ENCODE measurements at regions not wholly inside any gene's neighbourhood (a gene's known extent, or its start where the extent isn't known, plus 50 kb on each side); places are given as distances from the start of the nearest gene placed in this dataset.
"Not testable (repeated sequence)": the region's sequence is repeated elsewhere in the genome, so short reads cannot be mapped to it uniquely, and the experiment has no call there.

DNA sequence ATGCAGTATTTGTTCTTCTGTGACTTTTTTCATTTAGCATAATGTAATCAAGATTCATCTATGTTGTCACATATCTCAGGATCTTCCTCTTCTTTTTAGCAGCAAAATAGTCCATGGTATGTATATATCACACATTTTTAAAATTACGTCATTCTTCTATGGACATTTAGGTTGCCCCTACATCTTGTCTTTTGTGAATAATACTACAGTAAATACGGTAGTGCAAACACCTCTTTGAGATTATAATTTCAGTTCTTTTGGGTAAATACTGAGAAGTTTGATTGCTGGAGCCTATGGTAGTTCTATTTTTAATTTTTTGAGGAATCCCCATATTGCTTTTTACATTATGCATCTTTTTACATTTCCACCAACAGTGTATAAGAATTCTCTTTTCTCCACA is 1174.9 kb downstream of the NSUN3 start:
- DNase-seq (ENCODE audit: low read depth) = no peak

DNA sequence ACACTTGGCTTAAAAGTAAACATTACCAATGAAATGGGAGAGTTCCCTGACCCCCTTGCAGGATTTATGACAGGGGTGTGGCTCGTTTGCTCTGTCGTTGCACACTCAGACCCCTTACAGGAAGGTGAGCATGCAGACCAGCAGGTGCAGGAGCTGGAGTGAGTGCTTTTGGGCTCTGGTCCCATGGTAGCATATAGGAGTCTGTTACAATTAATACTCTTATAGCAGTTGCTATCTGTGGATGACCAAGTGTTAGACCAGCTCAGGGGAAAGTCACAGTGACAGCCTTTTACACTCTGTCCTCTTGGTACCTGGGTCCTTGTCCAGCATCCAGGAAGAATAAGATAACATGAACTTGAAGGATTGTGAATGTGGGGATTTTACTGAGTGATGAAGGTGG is 1177.5 kb downstream of the NSUN3 start:
- TF ChIP-seq, protein P1, sequence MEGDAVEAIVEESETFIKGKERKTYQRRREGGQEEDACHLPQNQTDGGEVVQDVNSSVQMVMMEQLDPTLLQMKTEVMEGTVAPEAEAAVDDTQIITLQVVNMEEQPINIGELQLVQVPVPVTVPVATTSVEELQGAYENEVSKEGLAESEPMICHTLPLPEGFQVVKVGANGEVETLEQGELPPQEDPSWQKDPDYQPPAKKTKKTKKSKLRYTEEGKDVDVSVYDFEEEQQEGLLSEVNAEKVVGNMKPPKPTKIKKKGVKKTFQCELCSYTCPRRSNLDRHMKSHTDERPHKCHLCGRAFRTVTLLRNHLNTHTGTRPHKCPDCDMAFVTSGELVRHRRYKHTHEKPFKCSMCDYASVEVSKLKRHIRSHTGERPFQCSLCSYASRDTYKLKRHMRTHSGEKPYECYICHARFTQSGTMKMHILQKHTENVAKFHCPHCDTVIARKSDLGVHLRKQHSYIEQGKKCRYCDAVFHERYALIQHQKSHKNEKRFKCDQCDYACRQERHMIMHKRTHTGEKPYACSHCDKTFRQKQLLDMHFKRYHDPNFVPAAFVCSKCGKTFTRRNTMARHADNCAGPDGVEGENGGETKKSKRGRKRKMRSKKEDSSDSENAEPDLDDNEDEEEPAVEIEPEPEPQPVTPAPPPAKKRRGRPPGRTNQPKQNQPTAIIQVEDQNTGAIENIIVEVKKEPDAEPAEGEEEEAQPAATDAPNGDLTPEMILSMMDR (IDR thresholded peaks at IDR 0.05; ENCODE audit: insufficient read depth, low read depth, low read length, missing control alignments) = no peak
- no peak overlapping the region for H3K4me3 ChIP-seq (ENCODE audit: low read length)
- DNase-seq (ENCODE audit: low read depth) = no peak

More for the DNA sequence above, 1174.9 kb downstream of the NSUN3 start:
- TF ChIP-seq, protein P1 (IDR thresholded peaks at IDR 0.05; ENCODE audit: insufficient read depth, low read depth, low read length, missing control alignments) = no peak
- no peak overlapping the region for H3K4me3 ChIP-seq (ENCODE audit: low read length)

DNA sequence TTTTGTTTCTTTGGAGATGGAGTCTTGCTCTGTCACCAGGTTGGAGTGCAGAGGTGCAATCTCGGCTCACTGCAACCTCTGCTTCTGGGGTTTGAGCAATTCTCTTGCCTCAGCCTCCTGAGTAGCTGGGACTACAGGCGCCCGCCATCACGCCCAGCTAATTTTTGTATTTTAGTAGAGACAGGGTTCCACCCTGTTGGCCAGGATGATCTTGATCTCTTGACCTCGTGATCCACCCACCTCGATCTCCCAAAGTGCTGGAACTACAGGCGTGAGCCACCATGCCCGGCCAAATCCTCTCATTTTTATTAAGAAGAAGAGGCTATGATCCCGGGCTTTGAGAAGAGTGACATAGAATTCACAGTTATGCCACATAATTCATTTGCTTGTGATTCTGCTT is 1178.4 kb downstream of the NSUN3 start:
- not testable (repeated sequence) for H3K4me3 ChIP-seq (ENCODE audit: low read length); DNase-seq (ENCODE audit: low read depth)

DNA sequence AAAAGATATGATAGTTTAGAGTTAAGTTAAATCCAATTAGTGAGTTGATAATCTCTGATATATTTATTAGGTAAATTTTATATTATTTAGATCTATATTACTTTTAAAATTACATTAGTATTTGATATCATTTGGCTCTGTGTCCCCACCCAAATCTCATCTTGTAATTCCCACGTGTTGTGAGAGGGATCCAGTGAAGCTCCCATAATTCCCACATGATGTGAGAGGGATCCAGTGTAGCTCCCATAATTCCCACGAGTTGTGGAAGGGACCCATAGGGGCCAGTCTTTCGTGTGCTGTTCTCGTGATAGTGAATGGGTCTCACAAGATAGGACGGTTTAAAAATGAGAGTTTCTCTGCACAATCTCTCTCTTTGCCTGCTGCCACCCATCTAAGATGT is 1183.6 kb downstream of the NSUN3 start:
- DNase-seq (ENCODE audit: low read depth) = no peak
- no peak overlapping the region for H3K4me3 ChIP-seq (ENCODE audit: low read length)
- TF ChIP-seq, protein P1 (IDR thresholded peaks at IDR 0.05; ENCODE audit: insufficient read depth, low read depth, low read length, missing control alignments) = no peak

DNA sequence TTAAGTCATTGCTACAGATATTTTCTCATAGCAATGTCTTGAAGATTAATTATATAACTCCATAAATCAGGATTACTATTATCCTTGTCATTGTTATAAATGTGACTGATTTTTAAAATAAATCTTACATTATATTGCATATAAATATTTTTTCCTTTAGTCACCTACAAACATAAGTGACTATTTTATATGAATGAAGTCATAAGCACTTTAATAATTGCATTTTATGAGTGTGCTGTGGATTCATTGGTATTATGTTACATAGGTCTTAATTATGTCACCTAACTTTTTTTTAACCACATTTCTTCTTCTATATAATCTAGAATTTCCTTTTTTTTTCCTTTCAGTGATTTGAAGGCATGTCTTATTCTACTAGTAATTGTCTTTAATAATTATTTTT is 1191.2 kb downstream of the NSUN3 start:
- TF ChIP-seq, protein P1 (IDR thresholded peaks at IDR 0.05; ENCODE audit: insufficient read depth, low read depth, low read length, missing control alignments) = no peak
- H3K4me3 ChIP-seq (ENCODE audit: low read length) = no peak overlapping the region
- DNase-seq (ENCODE audit: low read depth) = no peak

DNA sequence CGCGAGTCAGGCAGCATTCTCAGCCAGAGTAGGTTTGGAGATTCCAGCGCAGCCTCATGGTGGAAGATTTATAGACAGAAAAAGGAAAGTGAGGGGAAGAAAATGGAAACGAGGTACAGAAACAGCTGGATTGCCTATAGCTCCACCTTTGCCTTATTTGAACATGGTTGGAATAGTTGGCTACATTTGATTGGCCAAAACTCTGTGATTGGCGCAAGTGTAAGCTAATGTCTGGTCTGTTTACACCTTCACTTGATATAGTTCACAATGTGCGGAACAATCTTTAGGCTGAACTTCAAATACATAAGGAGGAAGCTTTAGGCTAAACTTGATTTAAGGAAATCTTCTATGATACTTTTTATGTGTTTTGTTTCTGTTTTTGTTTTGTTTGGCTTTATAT is 1191.9 kb downstream of the NSUN3 start:
- no peak for DNase-seq (ENCODE audit: low read depth)
- H3K4me3 ChIP-seq (ENCODE audit: low read length) = no peak overlapping the region
- TF ChIP-seq, protein P1 (IDR thresholded peaks at IDR 0.05; ENCODE audit: insufficient read depth, low read depth, low read length, missing control alignments) = no peak

DNA sequence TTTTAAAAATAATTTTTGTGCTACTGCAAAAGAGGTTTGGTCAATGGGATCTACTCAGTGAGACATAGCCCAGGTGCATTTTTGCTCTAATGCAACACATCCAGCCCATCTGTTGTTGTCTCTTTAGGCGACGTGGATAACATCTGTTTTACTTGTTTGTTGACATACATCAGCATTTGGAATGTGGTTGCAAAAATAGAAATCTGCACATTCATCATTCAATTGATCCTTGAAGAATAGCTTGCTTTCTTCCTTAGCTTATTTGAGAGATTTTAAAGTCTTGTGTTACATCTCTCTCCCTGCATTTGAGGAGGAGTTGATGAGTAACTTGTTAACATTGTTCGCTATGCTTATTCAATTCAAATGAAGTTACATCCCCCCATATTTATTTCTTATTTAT is 1202.3 kb downstream of the NSUN3 start:
- no peak for DNase-seq (ENCODE audit: low read depth)
- H3K4me3 ChIP-seq (ENCODE audit: low read length) = no peak overlapping the region
- TF ChIP-seq, protein P1 (IDR thresholded peaks at IDR 0.05; ENCODE audit: insufficient read depth, low read depth, low read length, missing control alignments) = no peak

DNA sequence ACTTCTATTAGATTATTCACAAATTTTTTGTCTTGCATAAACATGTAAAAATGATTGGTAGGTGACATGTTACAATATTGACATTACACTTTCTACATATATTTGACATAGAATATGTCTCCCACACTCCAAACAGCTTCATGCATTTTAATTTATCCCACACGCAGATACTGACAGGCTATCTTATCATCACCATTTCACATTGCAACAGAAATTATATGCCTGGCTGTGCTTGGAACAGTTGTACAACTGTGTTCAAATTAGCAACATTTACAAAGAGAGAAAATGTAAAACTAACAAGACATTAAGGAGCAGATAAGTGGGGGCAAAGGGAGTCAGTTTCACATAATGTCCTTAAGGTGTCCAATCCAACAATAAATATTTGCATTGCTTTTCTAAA is 1208.5 kb downstream of the NSUN3 start:
- TF ChIP-seq, protein P1 (IDR thresholded peaks at IDR 0.05; ENCODE audit: insufficient read depth, low read depth, low read length, missing control alignments) = no peak
- H3K4me3 ChIP-seq (ENCODE audit: low read length) = no peak overlapping the region
- DNase-seq (ENCODE audit: low read depth) = no peak

All from epithelial cell of esophagus (primary cell).